22Rv1 (cell line): ENCODE measurements at regions not wholly inside any gene's neighbourhood (a gene's known extent, or its start where the extent isn't known, plus 50 kb on each side); places are given as distances from the start of the nearest gene placed in this dataset.
"Not testable (repeated sequence)": the region's sequence is repeated elsewhere in the genome, so short reads cannot be mapped to it uniquely, and the experiment has no call there.

Source experiments
- ZFX ChIP-seq: fragments of 450-650 bp; IDR thresholded peaks from 2 replicates; pipeline ENCODE4 v1.6.1; 2017; ENCODE audit warnings: antibody characterized with exemption, borderline replicate concordance
- TF ChIP-seq, protein P1 (sequence below): fragments of 450-650 bp; IDR thresholded peaks from 2 replicates; pipeline ENCODE4 v1.5.1; 2017; ENCODE audit warnings: mild to moderate bottlenecking

DNA sequence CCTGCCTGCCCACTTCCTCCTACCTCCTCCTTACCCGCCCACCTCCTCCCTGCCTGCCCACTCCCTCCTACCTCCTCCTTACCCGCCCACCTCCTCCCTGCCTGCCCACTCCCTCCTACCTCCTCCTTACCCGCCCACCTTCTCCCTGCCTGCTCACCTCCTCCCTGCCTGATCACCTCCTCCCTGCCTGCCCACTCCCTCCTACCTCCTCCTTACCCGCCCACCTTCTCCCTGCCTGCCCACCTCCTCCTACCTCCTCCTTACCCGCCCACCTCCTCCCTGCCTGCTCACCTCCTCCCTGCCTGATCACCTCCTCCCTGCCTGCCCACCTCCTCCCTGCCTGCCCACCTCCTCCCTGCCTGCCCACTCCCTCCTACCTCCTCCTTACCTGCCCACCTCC lies 72.0 kb downstream of the MATN1 start:
- TF ChIP-seq, protein P1, sequence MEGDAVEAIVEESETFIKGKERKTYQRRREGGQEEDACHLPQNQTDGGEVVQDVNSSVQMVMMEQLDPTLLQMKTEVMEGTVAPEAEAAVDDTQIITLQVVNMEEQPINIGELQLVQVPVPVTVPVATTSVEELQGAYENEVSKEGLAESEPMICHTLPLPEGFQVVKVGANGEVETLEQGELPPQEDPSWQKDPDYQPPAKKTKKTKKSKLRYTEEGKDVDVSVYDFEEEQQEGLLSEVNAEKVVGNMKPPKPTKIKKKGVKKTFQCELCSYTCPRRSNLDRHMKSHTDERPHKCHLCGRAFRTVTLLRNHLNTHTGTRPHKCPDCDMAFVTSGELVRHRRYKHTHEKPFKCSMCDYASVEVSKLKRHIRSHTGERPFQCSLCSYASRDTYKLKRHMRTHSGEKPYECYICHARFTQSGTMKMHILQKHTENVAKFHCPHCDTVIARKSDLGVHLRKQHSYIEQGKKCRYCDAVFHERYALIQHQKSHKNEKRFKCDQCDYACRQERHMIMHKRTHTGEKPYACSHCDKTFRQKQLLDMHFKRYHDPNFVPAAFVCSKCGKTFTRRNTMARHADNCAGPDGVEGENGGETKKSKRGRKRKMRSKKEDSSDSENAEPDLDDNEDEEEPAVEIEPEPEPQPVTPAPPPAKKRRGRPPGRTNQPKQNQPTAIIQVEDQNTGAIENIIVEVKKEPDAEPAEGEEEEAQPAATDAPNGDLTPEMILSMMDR, result not testable (repeated sequence)
- not testable (repeated sequence) for TF ChIP-seq ZFX
